Posterior vena cava (tissue), 2 donors: ENCODE measurements at regions not wholly inside any gene's neighbourhood (a gene's known extent, or its start where the extent isn't known, plus 50 kb on each side); places are given as distances from the start of the nearest gene placed in this dataset.
"Not testable (repeated sequence)": the region's sequence is repeated elsewhere in the genome, so short reads cannot be mapped to it uniquely, and the experiment has no call there.

Experiments
- DNase-seq: peaks from one replicate; pipeline ENCODE4 v3.0.0-alpha.2; 2020; ENCODE audit warnings: low spot score
- intact Hi-C, 2 donors: fragments of 100-400 bp; cut with DNase I; formaldehyde crosslinking; loops; one replicate each; pipeline versions ENCODE4 v1.14.1 to v1.14.2; 2022 to 2023
- donor health status: DM: yes; HTN: yes; CAD: no.
- donor health status: DM: yes; HTN: yes; CAD: no.

DNA sequence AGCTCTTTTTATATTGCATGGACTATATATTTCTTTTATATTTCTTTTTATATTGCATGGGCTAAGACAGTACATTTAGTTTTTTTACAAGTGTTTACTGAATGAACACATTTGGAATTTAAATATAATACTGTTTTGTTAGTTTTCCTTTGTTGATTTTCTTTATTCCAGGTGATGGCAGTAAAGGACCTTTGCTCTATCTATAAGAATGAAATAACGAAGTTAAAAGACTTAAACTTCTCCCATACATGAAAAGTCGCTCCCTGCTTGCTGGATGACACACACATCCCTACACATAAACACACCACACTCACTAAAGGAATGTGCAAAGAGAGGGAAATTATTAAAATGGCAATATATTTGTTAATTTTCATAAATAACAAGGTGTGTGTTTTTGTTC is 102.5 kb upstream of the ANXA10 start:
- intact Hi-C loops: no loop called here
- no peak for DNase-seq

- intact Hi-C loops, DNase-seq: not testable (repeated sequence)
Measured at GRCh38 chr4:168008112-168008511, 84.2 kb upstream of the ANXA10 start.

DNA sequence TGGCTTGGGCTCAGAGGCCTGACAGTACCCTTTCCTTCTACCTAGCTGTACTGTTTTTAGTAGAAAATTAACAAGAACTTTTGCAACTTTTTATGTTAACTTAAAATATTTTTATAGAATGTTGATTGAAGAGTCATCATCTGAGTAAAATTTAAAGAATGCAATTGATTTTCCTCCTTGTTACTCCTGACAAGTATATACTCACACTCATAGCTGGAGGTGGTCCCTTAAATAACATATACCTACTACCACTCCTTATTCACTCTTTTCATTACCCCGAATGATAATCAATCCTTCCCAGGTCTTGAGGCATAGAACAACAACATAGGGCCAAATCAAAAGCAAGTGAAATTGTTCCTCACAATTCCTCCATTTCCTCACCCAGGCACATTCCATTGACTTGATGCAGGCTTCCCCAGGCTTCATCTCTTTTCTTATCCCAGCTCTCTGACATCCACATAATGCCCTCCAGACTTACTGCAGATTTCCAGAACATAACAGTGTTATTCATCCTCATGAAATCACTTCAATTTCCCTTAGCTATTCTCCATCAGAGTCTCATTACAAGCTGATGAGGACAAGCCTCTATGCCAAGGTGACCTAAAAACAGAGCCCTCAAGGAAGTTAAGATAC is 73.2 kb upstream of the ANXA10 start:
- intact Hi-C loops: no loop called here
- DNase-seq: no peak

- intact Hi-C loops: no loop called here
- no peak for DNase-seq
Measured at GRCh38 chr4:168019921-168020320, 72.4 kb upstream of the ANXA10 start.

- DNase-seq: no peak
- intact Hi-C loops: no loop called here
Measured at GRCh38 chr4:168021666-168022065, 70.7 kb upstream of the ANXA10 start.

DNA sequence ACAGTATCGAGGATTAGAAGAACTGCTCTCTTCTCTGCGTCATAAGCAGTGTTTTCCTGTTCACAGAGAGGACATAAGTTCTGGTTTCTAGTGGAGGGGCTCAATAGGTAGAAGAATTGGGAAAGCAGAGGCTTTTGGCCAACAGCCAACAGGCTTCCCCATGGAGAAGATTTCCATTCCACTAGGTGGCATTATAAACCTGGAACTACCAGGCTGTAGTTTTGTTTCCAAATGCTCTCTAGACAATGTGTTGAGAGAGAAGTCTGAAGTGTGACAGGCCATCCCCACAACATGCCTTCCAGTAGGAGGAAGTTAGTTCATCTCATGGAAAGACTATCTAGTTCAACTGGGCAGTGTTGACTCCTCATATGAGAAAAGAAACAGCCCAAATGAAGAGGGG is 63.8 kb upstream of the ANXA10 start:
- intact Hi-C loops: no loop called here
- no peak for DNase-seq

- DNase-seq: no peak
- intact Hi-C loops: no loop called here
Measured at GRCh38 chr4:168028970-168029597, 63.3 kb upstream of the ANXA10 start.

- no peak for DNase-seq
- intact Hi-C loops: no loop called here
Measured at GRCh38 chr4:168037676-168038075, 54.7 kb upstream of the ANXA10 start.

GRCh38 chr4:168039593-168039992 is 52.7 kb upstream of the ANXA10 start:
- intact Hi-C loops: no loop called here
- DNase-seq: no peak
